Osteoblast (primary cell): ENCODE measurements at regions not wholly inside any gene's neighbourhood (a gene's known extent, or its start where the extent isn't known, plus 50 kb on each side); places are given as distances from the start of the nearest gene placed in this dataset.

ENCODE experiments used
- DNase-seq: peaks from one replicate; pipeline ENCODE4 v3.0.0; 2011; ENCODE audit warnings: low spot score, mixed read lengths; ENCODE audit not compliant: insufficient read length; ENCODE audit errors: missing footprints
- H2AFZ ChIP-seq: 2 replicates; pipeline ENCODE4 v1.6.0; 2011; ENCODE audit warnings: mild to moderate bottlenecking, low read length
- H3K27ac ChIP-seq: 2 replicates; pipeline ENCODE4 v1.5.1; 2011; ENCODE audit warnings: mild to moderate bottlenecking, low read depth, low read length, moderate library complexity
- H3K27me3 ChIP-seq: 2 replicates; pipeline ENCODE4 v1.6.0; 2012; ENCODE audit warnings: mild to moderate bottlenecking, control low read depth, inconsistent platforms, low read length, moderate library complexity; ENCODE audit not compliant: insufficient read depth
- H3K36me3 ChIP-seq: 2 replicates; pipeline ENCODE4 v1.5.1; 2011; ENCODE audit warnings: mild to moderate bottlenecking, low read length, control low read depth, moderate library complexity; ENCODE audit not compliant: insufficient read depth
- H3K4me1 ChIP-seq: 2 replicates; pipeline ENCODE4 v1.5.1; 2011; ENCODE audit warnings: mild to moderate bottlenecking, low read length, control low read depth, moderate library complexity; ENCODE audit not compliant: insufficient read depth
- H3K4me2 ChIP-seq: 2 replicates; pipeline ENCODE4 v1.6.0; 2011; ENCODE audit warnings: mild to moderate bottlenecking, low read length; ENCODE audit not compliant: insufficient read depth
- H3K4me3 ChIP-seq: fragments of 200-600 bp; sonication (generic); 3 replicates; pipeline ENCODE4 v1.5.1; 2012; ENCODE audit warnings: mild to moderate bottlenecking, low read length, inconsistent platforms; ENCODE audit not compliant: insufficient read depth
- H3K79me2 ChIP-seq: 2 replicates; pipeline ENCODE4 v1.6.0; 2012; ENCODE audit warnings: mild to moderate bottlenecking, low read length, control low read depth, inconsistent platforms; ENCODE audit not compliant: insufficient read depth
- H3K9me3 ChIP-seq: 2 replicates; pipeline ENCODE4 v1.5.1; 2011; ENCODE audit warnings: low read depth, low read length, control low read depth
- H4K20me1 ChIP-seq: 2 replicates; pipeline ENCODE4 v1.6.0; 2012; ENCODE audit warnings: mild to moderate bottlenecking, low read length, control low read depth; ENCODE audit not compliant: insufficient read depth
- CTCF ChIP-seq: IDR thresholded peaks from 2 replicates; pipeline ENCODE4 v1.5.1; 2011; ENCODE audit warnings: mild to moderate bottlenecking, low read depth, low read length, moderate library complexity; ENCODE audit errors: extremely low read depth

DNA sequence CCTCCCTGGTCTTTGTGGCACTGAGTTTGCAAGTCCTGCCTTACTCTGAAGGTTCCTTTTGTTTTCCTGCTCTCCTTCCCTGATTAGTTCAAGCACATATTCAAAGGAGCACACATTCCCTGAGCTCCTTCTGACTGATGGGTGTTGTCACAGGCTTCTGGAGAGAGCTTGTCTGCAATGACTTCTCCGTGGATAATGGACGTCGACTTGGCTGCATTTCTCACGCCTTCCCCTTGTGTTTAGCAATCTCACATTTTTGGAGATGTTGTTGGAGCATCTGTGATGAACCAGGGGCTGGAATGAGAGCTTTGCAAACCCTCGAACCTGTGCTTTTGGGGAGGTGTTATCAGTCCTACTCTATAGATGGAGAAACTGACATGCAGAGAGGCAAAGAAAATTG is 375.4 kb upstream of the PROK2 start:
- Histone ChIP-seq H3K4me3 (no peak overlapping the region), H3K36me3 (no peaks in the 10 kb centered on the region), H3K9me3 (no peaks in the 10 kb centered on the region), H3K27ac (no peak overlapping the region), H3K4me2 (no peak overlapping the region), H2AFZ (no peak overlapping the region), H3K4me1 (peaks cover 14% of the 10 kb centered on the region), H3K27me3 (no peaks in the 10 kb centered on the region), H4K20me1 (no peaks in the 10 kb centered on the region), H3K79me2 (no peaks in the 10 kb centered on the region)
- no peak for DNase-seq
- TF ChIP-seq CTCF, result no peak

DNA sequence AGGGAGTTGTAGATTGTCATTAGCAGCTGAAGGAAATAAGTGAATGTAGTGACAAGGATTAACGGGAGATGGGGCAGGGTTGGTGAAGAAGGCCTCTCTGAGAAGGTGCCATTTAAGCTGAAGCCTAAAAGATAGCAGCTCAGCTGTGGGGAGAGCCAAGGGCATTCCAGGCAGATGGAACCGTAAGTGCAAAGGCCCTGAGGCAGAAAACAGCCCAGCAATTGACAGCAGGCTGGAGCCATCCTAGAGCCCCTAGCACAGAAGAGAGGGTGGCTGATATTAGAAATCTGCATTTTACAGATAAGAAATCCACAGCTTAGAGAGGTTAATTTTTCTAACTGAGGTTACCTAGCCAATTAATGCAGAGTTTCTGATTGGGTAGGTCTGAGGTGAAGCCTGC is 374.5 kb upstream of the PROK2 start:
- no peak for DNase-seq
- Histone ChIP-seq H4K20me1 (no peaks in the 10 kb centered on the region), H3K4me1 (peaks cover 22% of the 10 kb centered on the region), H2AFZ (no peak overlapping the region), H3K36me3 (no peaks in the 10 kb centered on the region), H3K4me3 (no peak overlapping the region), H3K27ac (no peak overlapping the region), H3K9me3 (no peaks in the 10 kb centered on the region), H3K4me2 (no peak overlapping the region), H3K27me3 (no peaks in the 10 kb centered on the region), H3K79me2 (no peaks in the 10 kb centered on the region)
- no peak for TF ChIP-seq CTCF

DNA sequence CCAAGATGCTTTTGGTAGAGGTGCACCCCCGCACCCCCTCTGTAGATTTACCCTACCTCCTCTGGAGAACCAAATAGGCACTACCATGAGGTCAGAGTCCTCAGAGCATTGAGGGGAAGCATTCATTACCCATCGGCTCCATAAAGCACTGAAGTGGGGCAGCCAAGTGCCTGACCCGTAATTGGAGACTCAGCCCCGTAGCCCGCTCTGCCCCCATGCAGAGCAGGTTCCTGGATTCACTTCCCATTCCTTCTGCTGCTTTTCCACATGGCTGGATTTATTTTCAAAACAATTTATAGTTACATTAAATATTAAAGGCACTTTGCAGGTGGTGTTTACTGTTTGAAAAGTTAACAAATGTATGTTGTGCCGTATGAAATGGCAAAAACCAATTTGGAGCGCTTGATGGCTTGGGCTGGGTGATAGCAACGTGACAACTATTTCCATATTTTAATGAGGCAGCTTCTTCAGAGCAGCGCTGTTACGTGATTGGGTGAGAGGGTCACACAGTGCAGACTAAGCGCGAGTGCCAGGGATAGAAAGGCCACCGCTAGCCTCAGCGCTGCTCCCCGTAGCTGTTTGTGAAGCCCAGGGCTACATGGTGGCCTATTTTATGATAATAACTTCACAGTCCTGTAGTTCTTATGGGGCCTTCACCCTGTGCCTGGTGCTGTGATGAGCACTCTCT is 373.8 kb upstream of the PROK2 start:
- DNase-seq, result no peak
- no peaks in the 10 kb centered on the region for H3K36me3 ChIP-seq
- no peaks in the 10 kb centered on the region for H3K9me3 ChIP-seq
- H4K20me1 ChIP-seq, result no peaks in the 10 kb centered on the region
- peaks cover 22% of the 10 kb centered on the region for H3K4me1 ChIP-seq
- H3K27ac ChIP-seq, result no peak overlapping the region
- no peak overlapping the region for H3K4me2 ChIP-seq
- H2AFZ ChIP-seq, result no peak overlapping the region
- no peak overlapping the region for H3K4me3 ChIP-seq
- no peaks in the 10 kb centered on the region for H3K27me3 ChIP-seq
- H3K79me2 ChIP-seq, result no peaks in the 10 kb centered on the region
- TF ChIP-seq CTCF, result no peak

DNA sequence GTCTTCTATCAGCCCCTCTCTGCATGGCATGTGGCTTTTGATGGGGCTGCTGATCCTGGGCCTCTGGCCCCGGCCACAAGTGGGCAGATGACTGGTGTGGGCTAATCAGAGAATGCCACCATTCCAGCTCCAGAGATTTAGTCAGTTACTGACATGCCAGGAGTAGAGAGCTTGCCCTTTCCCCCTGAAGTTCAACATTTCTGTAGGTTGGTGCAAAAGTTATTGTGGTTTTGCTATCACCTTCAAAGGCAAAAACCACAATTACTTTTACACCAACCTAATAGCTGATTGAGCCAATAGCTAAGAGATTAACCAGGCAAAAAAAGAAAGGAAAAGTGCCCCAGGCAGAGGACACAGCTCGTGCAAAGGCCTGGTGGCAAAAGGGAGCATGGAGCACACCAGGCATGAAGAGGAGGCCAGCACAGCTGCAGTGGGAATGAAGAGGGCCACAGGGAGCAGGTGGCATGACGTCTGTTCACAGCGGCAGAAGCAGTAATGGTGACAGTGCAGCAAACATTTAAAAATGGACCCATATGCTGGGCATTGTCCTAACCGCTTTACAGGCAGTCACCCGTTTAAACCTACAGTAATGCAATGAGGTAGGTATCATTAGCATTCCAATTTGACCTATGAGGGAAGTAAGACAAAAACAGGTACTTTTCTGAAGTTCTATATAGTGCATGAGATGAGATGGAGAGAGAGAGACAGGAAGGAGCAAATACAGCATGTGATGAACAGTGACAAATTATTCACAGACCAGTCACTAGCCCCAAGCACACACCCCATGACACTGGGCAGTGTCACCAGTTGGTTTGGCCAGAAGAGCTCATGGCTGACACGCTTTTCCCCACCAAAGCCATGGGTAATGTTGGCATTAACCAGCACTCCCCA is 373.0 kb upstream of the PROK2 start:
- no peak for TF ChIP-seq CTCF
- Histone ChIP-seq H3K36me3 (no peaks in the 10 kb centered on the region), H3K4me3 (no peak overlapping the region), H2AFZ (no peak overlapping the region), H3K27ac (no peak overlapping the region), H3K27me3 (no peaks in the 10 kb centered on the region), H4K20me1 (no peaks in the 10 kb centered on the region), H3K4me2 (no peak overlapping the region), H3K4me1 (peaks cover 29% of the 10 kb centered on the region), H3K79me2 (no peaks in the 10 kb centered on the region), H3K9me3 (no peaks in the 10 kb centered on the region)
- no peak for DNase-seq
